ENCODE measurements at regions not wholly inside any gene's neighbourhood (a gene's known extent, or its start where the extent isn't known, plus 50 kb on each side); places are given as distances from the start of the nearest gene placed in this dataset.

DNA sequence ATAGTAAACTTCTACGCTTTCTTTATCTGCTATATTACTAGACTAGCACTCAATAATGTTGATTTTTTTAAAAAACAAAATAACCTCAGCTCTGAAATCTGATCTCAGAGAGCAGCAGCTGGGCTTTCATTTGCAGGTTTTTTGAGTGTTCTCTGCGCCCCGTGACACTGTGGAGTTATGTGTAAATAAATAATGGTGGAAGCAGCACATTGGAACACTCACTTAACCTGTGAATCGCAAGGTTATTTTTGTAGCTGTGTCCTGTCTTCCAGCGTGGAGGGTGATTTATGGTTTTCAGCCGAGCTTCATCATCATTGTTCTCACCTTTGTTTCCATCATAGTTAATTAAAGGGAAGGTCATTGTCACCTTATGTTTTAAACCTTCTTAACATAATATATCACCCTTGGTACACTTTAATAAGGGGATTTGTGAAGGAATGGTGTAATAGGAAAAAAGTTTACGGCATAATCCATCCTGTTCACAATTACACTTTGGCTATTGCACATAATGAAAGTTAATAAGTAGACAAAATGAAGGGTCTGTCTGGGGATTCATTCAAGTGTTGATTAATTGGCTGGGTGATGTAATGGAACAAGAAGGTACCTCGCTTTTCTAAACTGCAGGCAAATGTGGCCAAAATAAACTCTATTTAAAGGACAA is 493.3 kb upstream of the ADAMTS16 start:
- Histone ChIP-seq H3K79me2 (ENCODE audit: control insufficient read depth, insufficient read depth, low read length) (no peaks in the 10 kb centered on the region), H3K27ac (ENCODE audit: insufficient read depth, low read depth, low read length) (no peak overlapping the region), H4K20me1 (replicated peaks; ENCODE audit: control insufficient read depth, extremely low read depth, insufficient read depth, low read length) (no peaks in the 10 kb centered on the region), H3K4me2 (ENCODE audit: insufficient read depth, low read length) (no peak overlapping the region), H3K36me3 (ENCODE audit: control insufficient read depth in 2 of 2, extremely low read depth in 1 of 2, insufficient read depth in 2 of 2, low read length in 2 of 2) (no peaks in the 10 kb centered on the region), H3K4me3 (replicated peaks in 1 of 3; ENCODE audit: insufficient read depth in 1 of 3, low read depth in 1 of 3, low read length in 3 of 3) (no peak overlapping the region), H3K9ac (replicated peaks; ENCODE audit: extremely low read depth, insufficient read depth, low read length) (no peak overlapping the region), H3K4me1 (ENCODE audit: control insufficient read depth, extremely low read depth, insufficient read depth, low read length) (no peaks in the 10 kb centered on the region), H3K9me1 (replicated peaks; ENCODE audit: control insufficient read depth, extremely low read depth, insufficient read depth, low read length) (no peaks in the 10 kb centered on the region), H3K27me3 (ENCODE audit: control insufficient read depth in 2 of 2, insufficient read depth in 2 of 2, low read length in 2 of 2) (no peaks in the 10 kb centered on the region), H2AFZ (ENCODE audit: low read depth, low read length) (no peak overlapping the region), H3K9me3 (replicated peaks; ENCODE audit: control insufficient read depth, insufficient read depth, low read length) (no peaks in the 10 kb centered on the region)
- BruUV-seq (replicated peaks): no TSS peak
- dilution Hi-C loops (cut with MboI; ENCODE audit: extremely low pct_ligation_motif_present, low sequenced_read_pairs): no loop called here
- DNase-seq (ENCODE audit: low read depth, low spot score): no peak
- CTCF ChIA-PET: no interaction called here
- POLR2A ChIA-PET: no interaction called here
- no peak for FAIRE-seq
- intact Hi-C loops (cut with micrococcal nuclease): no loop called here
- TF ChIP-seq JUN (IDR thresholded peaks at IDR 0.05; ENCODE audit: borderline replicate concordance, insufficient read depth, insufficient read length, low read depth): no peak
- no peak for TF ChIP-seq FOS (IDR thresholded peaks at IDR 0.05; ENCODE audit: borderline replicate concordance, insufficient read depth, low read length)

DNA sequence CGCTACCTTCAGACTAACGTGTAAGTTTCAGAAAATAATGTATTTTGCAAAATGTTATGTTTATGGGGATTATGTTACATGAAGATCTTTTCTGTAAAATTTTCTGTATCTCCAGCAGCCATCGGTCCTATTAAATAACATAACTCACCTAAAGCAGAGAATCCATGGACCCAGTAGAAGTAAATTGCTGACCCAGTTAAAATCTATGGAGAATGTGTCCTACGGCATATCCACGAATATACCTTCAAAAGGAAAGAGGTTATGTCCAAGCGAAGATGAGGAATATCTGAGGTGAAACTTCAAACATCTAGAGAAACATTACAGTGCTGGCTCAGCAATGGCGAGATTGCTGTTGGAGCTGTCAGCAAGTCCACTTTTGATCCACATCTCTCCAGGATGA is 492.2 kb upstream of the ADAMTS16 start:
- Histone ChIP-seq H3K9me1 (replicated peaks; ENCODE audit: control insufficient read depth, extremely low read depth, insufficient read depth, low read length) (no peaks in the 10 kb centered on the region), H3K27ac (ENCODE audit: insufficient read depth, low read depth, low read length) (no peak overlapping the region), H3K9ac (replicated peaks; ENCODE audit: extremely low read depth, insufficient read depth, low read length) (no peak overlapping the region), H3K4me2 (ENCODE audit: insufficient read depth, low read length) (no peak overlapping the region), H3K9me3 (replicated peaks; ENCODE audit: control insufficient read depth, insufficient read depth, low read length) (no peaks in the 10 kb centered on the region), H3K4me1 (ENCODE audit: control insufficient read depth, extremely low read depth, insufficient read depth, low read length) (no peaks in the 10 kb centered on the region), H3K36me3 (ENCODE audit: control insufficient read depth in 2 of 2, extremely low read depth in 1 of 2, insufficient read depth in 2 of 2, low read length in 2 of 2) (no peaks in the 10 kb centered on the region), H2AFZ (ENCODE audit: low read depth, low read length) (no peak overlapping the region), H3K79me2 (ENCODE audit: control insufficient read depth, insufficient read depth, low read length) (no peaks in the 10 kb centered on the region), H4K20me1 (replicated peaks; ENCODE audit: control insufficient read depth, extremely low read depth, insufficient read depth, low read length) (no peaks in the 10 kb centered on the region), H3K27me3 (ENCODE audit: control insufficient read depth in 2 of 2, insufficient read depth in 2 of 2, low read length in 2 of 2) (no peaks in the 10 kb centered on the region), H3K4me3 (replicated peaks in 1 of 3; ENCODE audit: insufficient read depth in 1 of 3, low read depth in 1 of 3, low read length in 3 of 3) (no peak overlapping the region)
- no TSS peak for BruUV-seq (replicated peaks)
- intact Hi-C loops (cut with micrococcal nuclease) (no loop called here), dilution Hi-C loops (cut with MboI; ENCODE audit: extremely low pct_ligation_motif_present, low sequenced_read_pairs) (no loop called here)
- ChIA-PET POLR2A (no interaction called here), CTCF (no interaction called here)
- FAIRE-seq (no peak), DNase-seq (ENCODE audit: low read depth, low spot score) (no peak)
- TF ChIP-seq CTCF (IDR thresholded peaks at IDR 0.05; ENCODE audit: extremely low read depth in 1 of 2, insufficient read depth in 1 of 2, low read depth in 1 of 2, low read length in 2 of 2) (no peak), JUN (IDR thresholded peaks at IDR 0.05; ENCODE audit: borderline replicate concordance, insufficient read depth, insufficient read length, low read depth) (no peak), FOS (IDR thresholded peaks at IDR 0.05; ENCODE audit: borderline replicate concordance, insufficient read depth, low read length) (no peak), POLR2A (IDR thresholded peaks at IDR 0.05; ENCODE audit: low read depth, low read length) (no peak), EZH2 (IDR thresholded peaks at IDR 0.05; ENCODE audit: borderline replicate concordance, low read depth, low read length, severe bottlenecking) (no peak), POLR2AphosphoS5 (IDR thresholded peaks at IDR 0.05; ENCODE audit: insufficient read depth, low read depth, low read length) (no peak), MYC (IDR thresholded peaks at IDR 0.05; ENCODE audit: low read depth, low read length) (no peak), GATA2 (IDR thresholded peaks at IDR 0.05; ENCODE audit: insufficient read depth, insufficient read length, low read depth, low read length) (no peak)
- TF ChIP-seq, protein P1, sequence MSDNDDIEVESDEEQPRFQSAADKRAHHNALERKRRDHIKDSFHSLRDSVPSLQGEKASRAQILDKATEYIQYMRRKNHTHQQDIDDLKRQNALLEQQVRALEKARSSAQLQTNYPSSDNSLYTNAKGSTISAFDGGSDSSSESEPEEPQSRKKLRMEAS (IDR thresholded peaks at IDR 0.05; ENCODE audit: insufficient read depth, insufficient read length): no peak
